ENCODE measurements at regions not wholly inside any gene's neighbourhood (a gene's known extent, or its start where the extent isn't known, plus 50 kb on each side); places are given as distances from the start of the nearest gene placed in this dataset.

DNA sequence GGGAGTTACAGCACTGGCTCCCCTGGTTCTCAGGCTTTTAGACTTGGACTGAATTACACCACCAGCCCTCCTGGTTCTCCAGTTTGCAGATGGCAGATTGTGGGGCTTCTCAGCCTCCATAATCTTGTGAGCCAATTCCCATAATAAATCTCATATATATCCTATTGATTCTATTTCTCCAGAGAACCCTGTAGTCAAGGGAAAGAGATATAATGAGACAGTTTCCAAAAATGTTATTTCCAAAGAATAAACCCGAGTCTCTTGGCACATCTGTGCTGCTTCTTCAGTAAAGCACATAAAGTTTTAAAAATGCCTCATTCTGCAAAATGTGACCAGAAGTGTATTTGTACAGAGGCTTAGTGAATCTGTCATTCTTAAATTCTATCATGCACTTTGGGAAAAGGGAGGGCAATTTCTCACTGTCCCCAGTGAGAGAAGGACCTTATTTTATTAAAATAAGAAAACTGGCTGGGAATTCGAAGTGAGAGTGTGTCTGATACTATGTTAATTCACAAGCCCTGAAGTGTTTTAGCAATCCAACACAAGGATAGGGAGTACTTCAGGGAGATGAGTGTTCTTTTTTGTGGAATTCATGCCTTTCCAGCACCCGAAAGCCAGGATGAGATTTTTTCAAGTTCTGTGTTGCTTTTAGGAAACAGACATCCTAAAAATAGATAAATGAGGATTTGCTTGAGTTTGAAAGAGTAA lies 282.4 kb upstream of the CHAC2 start:
- H3K9me3 Mint-ChIP-seq = peaks cover 5% of the 10 kb centered on the region
- H3K36me3 Mint-ChIP-seq (ENCODE audit: low read depth) = no peaks in the 10 kb centered on the region
- DNase-seq = no peak
- no peaks in the 10 kb centered on the region for H3K27me3 Mint-ChIP-seq (ENCODE audit: low read depth, poor library complexity)
- peaks cover 12% of the 10 kb centered on the region for H3K4me1 Mint-ChIP-seq
- H3K4me3 Mint-ChIP-seq = no peak overlapping the region
- TF ChIP-seq, protein P1, sequence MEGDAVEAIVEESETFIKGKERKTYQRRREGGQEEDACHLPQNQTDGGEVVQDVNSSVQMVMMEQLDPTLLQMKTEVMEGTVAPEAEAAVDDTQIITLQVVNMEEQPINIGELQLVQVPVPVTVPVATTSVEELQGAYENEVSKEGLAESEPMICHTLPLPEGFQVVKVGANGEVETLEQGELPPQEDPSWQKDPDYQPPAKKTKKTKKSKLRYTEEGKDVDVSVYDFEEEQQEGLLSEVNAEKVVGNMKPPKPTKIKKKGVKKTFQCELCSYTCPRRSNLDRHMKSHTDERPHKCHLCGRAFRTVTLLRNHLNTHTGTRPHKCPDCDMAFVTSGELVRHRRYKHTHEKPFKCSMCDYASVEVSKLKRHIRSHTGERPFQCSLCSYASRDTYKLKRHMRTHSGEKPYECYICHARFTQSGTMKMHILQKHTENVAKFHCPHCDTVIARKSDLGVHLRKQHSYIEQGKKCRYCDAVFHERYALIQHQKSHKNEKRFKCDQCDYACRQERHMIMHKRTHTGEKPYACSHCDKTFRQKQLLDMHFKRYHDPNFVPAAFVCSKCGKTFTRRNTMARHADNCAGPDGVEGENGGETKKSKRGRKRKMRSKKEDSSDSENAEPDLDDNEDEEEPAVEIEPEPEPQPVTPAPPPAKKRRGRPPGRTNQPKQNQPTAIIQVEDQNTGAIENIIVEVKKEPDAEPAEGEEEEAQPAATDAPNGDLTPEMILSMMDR (IDR thresholded peaks at IDR 0.05) = no peak
- H3K27ac Mint-ChIP-seq = no peak overlapping the region

DNA sequence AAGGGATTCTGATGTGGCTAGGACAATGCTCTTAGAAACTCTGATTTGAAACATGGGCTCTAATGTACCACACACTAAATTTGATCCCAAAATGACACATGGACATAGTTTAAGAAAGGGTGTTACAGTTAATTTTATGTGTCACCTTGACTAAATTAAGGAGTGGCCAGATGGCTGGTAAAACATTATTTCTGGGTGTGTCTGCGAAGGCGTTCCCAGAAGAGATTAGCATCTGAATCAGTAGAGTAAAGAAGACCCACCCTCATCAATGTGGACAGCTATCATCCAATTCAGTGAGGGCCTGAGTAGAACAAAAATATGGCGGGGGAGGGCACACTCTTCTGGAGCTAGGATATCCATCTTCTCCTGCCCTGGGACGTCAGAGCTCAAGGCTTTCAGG lies 283.1 kb upstream of the CHAC2 start:
- H3K27me3 Mint-ChIP-seq (ENCODE audit: low read depth, poor library complexity) = no peaks in the 10 kb centered on the region
- TF ChIP-seq, protein P1 (IDR thresholded peaks at IDR 0.05) = no peak
- H3K9me3 Mint-ChIP-seq = peaks cover 5% of the 10 kb centered on the region
- H3K36me3 Mint-ChIP-seq (ENCODE audit: low read depth) = no peaks in the 10 kb centered on the region
- H3K27ac Mint-ChIP-seq = no peak overlapping the region
- no peak for DNase-seq
- peaks cover 6% of the 10 kb centered on the region for H3K4me1 Mint-ChIP-seq
- no peak overlapping the region for H3K4me3 Mint-ChIP-seq

- TF ChIP-seq, protein P1 (IDR thresholded peaks at IDR 0.05) = no peak
- peaks cover 6% of the 10 kb centered on the region for H3K27me3 Mint-ChIP-seq (ENCODE audit: low read depth, poor library complexity)
- H3K4me3 Mint-ChIP-seq = no peak overlapping the region
- H3K36me3 Mint-ChIP-seq (ENCODE audit: low read depth) = no peaks in the 10 kb centered on the region
- no peak for DNase-seq
- H3K4me1 Mint-ChIP-seq = no peaks in the 10 kb centered on the region
- H3K9me3 Mint-ChIP-seq = peaks cover 3% of the 10 kb centered on the region
- no peak overlapping the region for H3K27ac Mint-ChIP-seq
Measured at GRCh38 chr2:53477517-53477916, 290.1 kb upstream of the CHAC2 start.

DNA sequence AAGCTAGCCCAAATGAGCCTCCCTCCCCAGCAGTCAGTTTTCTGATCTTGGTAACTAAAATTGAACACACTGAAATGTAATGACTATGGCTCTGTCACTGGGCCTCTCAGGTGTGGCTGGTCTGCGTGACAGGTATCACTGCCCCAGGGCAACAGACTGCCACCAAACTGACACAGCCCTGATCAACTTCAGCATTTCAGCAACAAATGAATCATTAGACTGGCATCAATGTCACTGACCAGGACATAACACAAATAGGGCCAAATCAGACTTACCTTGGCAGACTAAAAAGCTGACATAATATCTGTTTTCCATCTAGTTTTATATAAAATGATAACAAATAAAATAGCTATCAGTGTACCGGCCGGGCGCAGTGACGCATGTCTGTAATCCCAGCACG lies 290.8 kb upstream of the CHAC2 start:
- H3K9me3 Mint-ChIP-seq = no peaks in the 10 kb centered on the region
- no peak overlapping the region for H3K27ac Mint-ChIP-seq
- H3K27me3 Mint-ChIP-seq (ENCODE audit: low read depth, poor library complexity) = peaks cover 6% of the 10 kb centered on the region
- H3K36me3 Mint-ChIP-seq (ENCODE audit: low read depth) = no peaks in the 10 kb centered on the region
- DNase-seq = no peak
- TF ChIP-seq, protein P1 (IDR thresholded peaks at IDR 0.05) = no peak
- H3K4me1 Mint-ChIP-seq = no peaks in the 10 kb centered on the region
- H3K4me3 Mint-ChIP-seq = no peak overlapping the region

DNA sequence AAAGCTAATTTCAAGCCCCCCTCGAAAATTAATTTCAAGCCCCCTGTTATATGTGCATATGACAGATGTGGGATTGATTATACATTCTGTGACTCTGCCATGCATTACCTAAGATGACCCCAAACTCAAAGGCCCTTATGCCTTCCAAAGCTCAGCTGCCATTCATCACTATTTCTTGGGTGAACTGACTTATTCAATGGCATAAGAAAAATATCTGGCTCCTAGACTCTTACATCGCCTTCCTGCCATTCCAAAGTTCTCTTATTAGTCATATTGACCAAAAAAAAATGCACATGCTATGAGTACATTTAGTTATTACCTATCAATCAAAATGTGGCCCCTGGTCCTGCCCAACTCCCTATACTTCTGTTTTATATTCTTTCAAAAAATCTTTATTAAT lies 291.8 kb upstream of the CHAC2 start:
- no peaks in the 10 kb centered on the region for H3K9me3 Mint-ChIP-seq
- no peak overlapping the region for H3K27ac Mint-ChIP-seq
- no peaks in the 10 kb centered on the region for H3K4me1 Mint-ChIP-seq
- no peaks in the 10 kb centered on the region for H3K36me3 Mint-ChIP-seq (ENCODE audit: low read depth)
- TF ChIP-seq, protein P1 (IDR thresholded peaks at IDR 0.05) = no peak
- DNase-seq = no peak
- peaks cover 6% of the 10 kb centered on the region for H3K27me3 Mint-ChIP-seq (ENCODE audit: low read depth, poor library complexity)
- no peak overlapping the region for H3K4me3 Mint-ChIP-seq

- Mint-ChIP-seq H3K27ac (no peak overlapping the region), H3K4me3 (no peak overlapping the region), H3K9me3 (no peaks in the 10 kb centered on the region), H3K4me1 (no peaks in the 10 kb centered on the region), H3K27me3 (ENCODE audit: low read depth, poor library complexity) (peaks cover 6% of the 10 kb centered on the region), H3K36me3 (ENCODE audit: low read depth) (no peaks in the 10 kb centered on the region)
- no peak for DNase-seq
- TF ChIP-seq, protein P1 (IDR thresholded peaks at IDR 0.05) = no peak
Measured at GRCh38 chr2:53475321-53475720, 292.3 kb upstream of the CHAC2 start.
